ENCODE measurements at regions not wholly inside any gene's neighbourhood (a gene's known extent, or its start where the extent isn't known, plus 50 kb on each side); places are given as distances from the start of the nearest gene placed in this dataset.

DNA sequence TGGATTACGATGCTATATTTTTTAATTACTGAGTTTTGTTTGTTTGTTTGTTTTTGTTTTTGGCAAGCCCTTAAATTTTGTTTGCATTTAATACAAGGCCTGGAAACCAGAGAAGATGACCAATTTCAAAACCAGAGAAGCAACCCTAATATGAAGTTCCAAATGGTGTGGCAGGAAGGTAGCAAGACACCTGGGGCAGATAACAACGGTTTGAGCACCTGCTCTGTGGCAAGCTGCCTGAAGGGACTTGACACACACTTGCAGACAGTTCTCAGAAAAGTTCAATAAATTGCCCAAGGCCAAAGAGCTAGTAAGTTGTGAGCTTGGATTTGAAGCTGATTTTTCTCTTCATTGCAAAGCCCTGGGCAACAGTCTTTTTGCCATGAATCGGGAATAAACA is 151.2 kb upstream of the UBE2E1 start:
- no peaks in the 10 kb centered on the region for H3K36me3 ChIP-seq (ENCODE audit: control insufficient read depth, low read depth, low read length)
- peaks cover 12% of the 10 kb centered on the region for H3K4me1 ChIP-seq (ENCODE audit: control insufficient read depth, low read depth, low read length)
- no peak overlapping the region for H3K4me3 ChIP-seq (ENCODE audit: low read length)
- no peaks in the 10 kb centered on the region for H3K9me3 ChIP-seq (ENCODE audit: control insufficient read depth, low read depth, low read length)
- H3K27ac ChIP-seq (ENCODE audit: low read length): no peak overlapping the region
- no peaks in the 10 kb centered on the region for H3K27me3 ChIP-seq (ENCODE audit: control insufficient read depth, insufficient read depth, low read length)
- H3K9ac ChIP-seq (ENCODE audit: low read length): no peak overlapping the region

DNA sequence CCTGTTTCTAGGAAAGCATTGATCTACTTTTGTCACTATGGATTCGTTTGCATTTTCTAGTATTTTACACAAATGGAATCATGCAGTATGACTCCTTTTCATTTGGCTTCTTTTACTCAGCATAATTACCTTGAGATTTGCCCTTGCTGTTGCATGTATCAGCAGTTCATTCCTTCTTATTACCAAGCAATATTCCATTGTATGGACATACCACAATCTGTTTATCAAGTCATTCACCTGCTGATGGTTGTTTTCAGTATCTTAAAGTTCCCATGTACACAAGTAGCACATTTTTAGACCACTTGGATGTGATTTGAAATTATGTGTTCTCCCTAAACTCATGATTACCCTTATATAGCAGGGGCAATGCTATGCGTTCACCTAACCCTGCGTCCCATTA is 150.0 kb upstream of the UBE2E1 start:
- H3K4me1 ChIP-seq (ENCODE audit: control insufficient read depth, low read depth, low read length): peaks cover 1% of the 10 kb centered on the region
- no peak overlapping the region for H3K4me3 ChIP-seq (ENCODE audit: low read length)
- no peaks in the 10 kb centered on the region for H3K27me3 ChIP-seq (ENCODE audit: control insufficient read depth, insufficient read depth, low read length)
- H3K27ac ChIP-seq (ENCODE audit: low read length): no peak overlapping the region
- H3K9ac ChIP-seq (ENCODE audit: low read length): no peak overlapping the region
- no peaks in the 10 kb centered on the region for H3K9me3 ChIP-seq (ENCODE audit: control insufficient read depth, low read depth, low read length)
- H3K36me3 ChIP-seq (ENCODE audit: control insufficient read depth, low read depth, low read length): no peaks in the 10 kb centered on the region

DNA sequence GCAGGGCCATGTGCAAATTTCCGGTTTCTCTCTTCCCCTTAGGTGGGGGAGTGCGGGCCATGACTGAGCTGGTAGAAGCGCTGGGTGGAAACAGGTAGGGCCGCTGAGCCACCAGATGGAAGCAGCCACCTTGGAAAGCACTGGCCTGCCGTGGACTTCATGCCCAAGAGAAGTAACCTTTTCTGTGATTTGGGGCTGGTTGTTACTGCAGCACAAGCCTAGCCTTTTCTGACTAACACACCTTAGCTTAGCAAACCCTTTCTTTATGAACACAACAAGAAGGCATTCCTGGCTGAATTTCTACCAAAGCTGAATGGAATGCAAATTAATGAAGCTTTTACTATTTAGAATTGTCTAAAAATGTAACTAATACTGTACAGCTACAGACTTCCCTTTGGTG is 149.6 kb upstream of the UBE2E1 start:
- H3K4me1 ChIP-seq (ENCODE audit: control insufficient read depth, low read depth, low read length): no peaks in the 10 kb centered on the region
- no peak overlapping the region for H3K4me3 ChIP-seq (ENCODE audit: low read length)

DNA sequence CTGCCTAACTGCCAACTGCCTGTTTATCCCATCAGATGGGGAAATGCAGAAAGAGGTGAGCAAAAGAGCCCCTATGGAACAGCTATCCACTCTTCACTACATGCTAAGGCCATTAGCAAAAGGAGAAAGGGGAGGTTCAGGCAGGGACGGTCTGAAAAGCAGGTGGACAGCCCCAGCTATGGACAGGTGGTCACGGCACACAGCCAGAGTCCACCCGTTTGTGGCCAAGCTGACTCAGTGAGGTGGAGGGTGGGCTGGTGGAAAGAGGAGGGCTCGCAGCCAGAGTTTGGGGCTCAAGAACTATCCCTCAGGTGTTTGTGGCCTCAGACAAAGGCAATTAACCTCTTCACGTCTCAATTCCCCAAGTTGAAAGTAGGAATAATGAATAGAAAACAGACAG is 148.9 kb upstream of the UBE2E1 start:
- Histone ChIP-seq H3K9me3 (ENCODE audit: control insufficient read depth, low read depth, low read length) (no peaks in the 10 kb centered on the region), H3K27me3 (ENCODE audit: control insufficient read depth, insufficient read depth, low read length) (no peaks in the 10 kb centered on the region), H3K9ac (ENCODE audit: low read length) (no peak overlapping the region), H3K27ac (ENCODE audit: low read length) (no peak overlapping the region), H3K36me3 (ENCODE audit: control insufficient read depth, low read depth, low read length) (no peaks in the 10 kb centered on the region), H3K4me3 (ENCODE audit: low read length) (no peak overlapping the region), H3K4me1 (ENCODE audit: control insufficient read depth, low read depth, low read length) (no peaks in the 10 kb centered on the region)

More for the DNA sequence above, 149.6 kb upstream of the UBE2E1 start:
- H3K9me3 ChIP-seq (ENCODE audit: control insufficient read depth, low read depth, low read length): no peaks in the 10 kb centered on the region
- H3K36me3 ChIP-seq (ENCODE audit: control insufficient read depth, low read depth, low read length): no peaks in the 10 kb centered on the region
- no peak overlapping the region for H3K27ac ChIP-seq (ENCODE audit: low read length)
- no peaks in the 10 kb centered on the region for H3K27me3 ChIP-seq (ENCODE audit: control insufficient read depth, insufficient read depth, low read length)
- H3K9ac ChIP-seq (ENCODE audit: low read length): no peak overlapping the region

DNA sequence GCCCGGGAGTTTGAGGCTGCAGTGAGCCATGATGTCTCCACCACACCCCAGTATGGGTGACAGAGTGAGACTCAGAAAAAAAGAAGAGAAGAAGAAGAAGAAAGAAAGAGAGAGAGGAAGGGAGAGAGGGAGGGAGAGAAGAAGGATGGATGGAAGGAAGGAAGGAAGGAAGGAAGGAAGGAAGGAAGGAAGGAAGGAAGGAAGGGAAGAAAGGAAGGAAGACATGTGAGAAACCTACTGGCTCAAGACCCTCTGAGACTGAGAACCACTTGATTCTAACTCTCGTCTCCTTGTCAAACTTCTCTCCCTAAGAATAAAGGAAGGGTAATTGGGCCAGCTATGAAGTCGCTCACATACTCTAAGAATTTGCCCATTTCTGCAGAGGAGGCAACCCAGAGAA is 148.1 kb upstream of the UBE2E1 start:
- Histone ChIP-seq H3K27me3 (ENCODE audit: control insufficient read depth, insufficient read depth, low read length) (no peaks in the 10 kb centered on the region), H3K36me3 (ENCODE audit: control insufficient read depth, low read depth, low read length) (no peaks in the 10 kb centered on the region), H3K4me1 (ENCODE audit: control insufficient read depth, low read depth, low read length) (no peaks in the 10 kb centered on the region), H3K9ac (ENCODE audit: low read length) (no peak overlapping the region), H3K4me3 (ENCODE audit: low read length) (no peak overlapping the region), H3K9me3 (ENCODE audit: control insufficient read depth, low read depth, low read length) (no peaks in the 10 kb centered on the region), H3K27ac (ENCODE audit: low read length) (no peak overlapping the region)

DNA sequence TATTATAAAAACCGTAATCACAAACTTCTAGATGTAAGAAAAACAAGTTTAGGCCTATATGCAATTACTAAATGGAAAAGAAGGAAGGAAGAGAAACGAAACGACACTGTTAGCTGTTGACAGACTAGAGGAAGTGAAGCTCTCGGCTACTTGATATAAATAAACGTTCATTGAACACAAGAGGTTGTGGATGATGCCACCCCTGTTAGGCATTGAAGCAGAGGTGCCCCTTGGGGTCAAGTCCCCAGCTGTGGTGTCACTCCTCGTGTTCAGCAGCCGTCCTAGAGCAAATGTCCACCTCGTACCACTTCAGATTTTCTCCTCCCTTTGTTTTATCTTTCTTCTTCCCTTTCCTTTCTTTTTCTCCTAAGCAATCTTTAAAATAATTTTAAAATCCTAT is 146.5 kb upstream of the UBE2E1 start:
- H3K4me3 ChIP-seq (ENCODE audit: low read length): no peak overlapping the region
- H3K27ac ChIP-seq (ENCODE audit: low read length): no peak overlapping the region
- no peak overlapping the region for H3K9ac ChIP-seq (ENCODE audit: low read length)
- no peaks in the 10 kb centered on the region for H3K9me3 ChIP-seq (ENCODE audit: control insufficient read depth, low read depth, low read length)
- no peaks in the 10 kb centered on the region for H3K4me1 ChIP-seq (ENCODE audit: control insufficient read depth, low read depth, low read length)
- no peaks in the 10 kb centered on the region for H3K27me3 ChIP-seq (ENCODE audit: control insufficient read depth, insufficient read depth, low read length)
- no peaks in the 10 kb centered on the region for H3K36me3 ChIP-seq (ENCODE audit: control insufficient read depth, low read depth, low read length)

DNA sequence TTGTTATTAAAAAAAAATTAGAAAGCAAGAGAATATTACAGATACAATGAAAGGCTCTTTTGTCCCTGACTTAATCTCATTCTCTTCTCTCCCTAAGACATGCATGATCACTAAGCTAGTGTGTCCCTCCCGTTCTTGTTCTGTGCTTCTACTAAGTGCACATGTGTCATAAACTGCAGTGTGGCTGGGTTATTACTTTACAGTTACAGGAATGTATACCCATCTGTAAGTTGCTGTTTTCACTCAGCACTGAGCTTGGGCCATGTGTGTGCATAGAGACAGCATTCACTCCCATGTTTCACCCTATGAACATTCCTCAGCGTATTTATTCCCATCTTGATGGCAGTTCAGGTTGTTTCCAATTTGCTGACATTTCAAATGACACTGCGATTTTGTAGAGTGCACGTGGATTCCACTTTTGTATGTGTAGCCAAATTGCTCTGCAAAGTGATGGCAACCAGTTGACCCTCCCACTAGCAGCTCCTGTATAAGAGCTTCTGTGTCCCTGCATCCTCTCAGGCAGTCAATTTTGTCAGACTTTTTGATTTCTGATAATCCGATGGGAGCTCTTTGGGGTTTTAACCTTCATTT is 145.8 kb upstream of the UBE2E1 start:
- Histone ChIP-seq H3K9ac (ENCODE audit: low read length) (no peak overlapping the region), H3K4me3 (ENCODE audit: low read length) (no peak overlapping the region), H3K4me1 (ENCODE audit: control insufficient read depth, low read depth, low read length) (no peaks in the 10 kb centered on the region), H3K9me3 (ENCODE audit: control insufficient read depth, low read depth, low read length) (no peaks in the 10 kb centered on the region), H3K27ac (ENCODE audit: low read length) (no peak overlapping the region), H3K27me3 (ENCODE audit: control insufficient read depth, insufficient read depth, low read length) (no peaks in the 10 kb centered on the region), H3K36me3 (ENCODE audit: control insufficient read depth, low read depth, low read length) (no peaks in the 10 kb centered on the region)

DNA sequence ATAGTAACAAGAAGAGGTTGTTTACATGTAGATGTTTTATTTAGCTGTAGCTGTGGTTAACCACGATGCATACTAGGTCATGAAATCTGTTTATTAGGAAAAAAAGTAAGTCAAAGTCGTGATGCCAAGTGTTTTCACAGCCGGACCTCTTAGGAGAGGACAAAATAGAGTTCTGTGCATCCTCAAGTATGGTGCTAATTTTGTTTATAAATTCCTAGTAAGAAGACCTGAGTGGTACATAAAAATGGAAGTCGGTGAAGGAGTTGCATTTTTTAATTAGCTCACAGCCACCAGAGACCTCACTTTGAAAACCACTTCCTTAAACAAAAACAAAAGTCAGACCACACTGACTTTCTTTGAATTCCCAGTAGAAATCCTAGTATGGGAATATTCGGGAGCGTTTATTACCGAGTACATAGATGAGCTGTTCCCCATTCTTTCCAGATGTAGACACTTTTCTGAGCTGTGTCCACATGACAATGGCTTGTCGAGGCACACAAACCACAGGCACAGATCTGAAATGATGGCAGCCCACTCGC is 143.6 kb upstream of the UBE2E1 start:
- no peaks in the 10 kb centered on the region for H3K4me1 ChIP-seq (ENCODE audit: control insufficient read depth, low read depth, low read length)
- no peak overlapping the region for H3K27ac ChIP-seq (ENCODE audit: low read length)
- H3K4me3 ChIP-seq (ENCODE audit: low read length): no peak overlapping the region
- no peaks in the 10 kb centered on the region for H3K9me3 ChIP-seq (ENCODE audit: control insufficient read depth, low read depth, low read length)
- no peak overlapping the region for H3K9ac ChIP-seq (ENCODE audit: low read length)
- no peaks in the 10 kb centered on the region for H3K27me3 ChIP-seq (ENCODE audit: control insufficient read depth, insufficient read depth, low read length)
- no peaks in the 10 kb centered on the region for H3K36me3 ChIP-seq (ENCODE audit: control insufficient read depth, low read depth, low read length)

DNA sequence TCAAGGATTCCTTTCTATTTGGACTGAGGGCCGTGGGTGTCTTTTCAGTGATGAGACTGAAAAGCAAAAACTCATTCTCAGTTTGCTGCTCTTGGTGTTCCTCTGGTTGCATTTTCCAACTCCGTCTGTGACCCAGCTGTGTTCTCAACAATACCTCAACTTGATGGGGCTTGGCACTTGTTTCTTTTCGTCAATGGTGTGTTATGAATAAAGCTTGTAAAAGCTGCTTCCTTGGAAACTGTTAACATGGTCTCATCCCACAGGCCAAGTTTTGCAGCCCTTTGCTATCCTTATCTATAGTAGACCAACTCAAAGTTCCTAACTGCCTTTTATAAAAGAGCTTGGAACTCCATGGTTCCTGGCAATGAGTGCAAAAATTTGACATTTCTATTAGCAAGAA is 142.5 kb upstream of the UBE2E1 start:
- Histone ChIP-seq H3K27ac (ENCODE audit: low read length) (no peak overlapping the region), H3K27me3 (ENCODE audit: control insufficient read depth, insufficient read depth, low read length) (no peaks in the 10 kb centered on the region), H3K9ac (ENCODE audit: low read length) (no peak overlapping the region), H3K4me1 (ENCODE audit: control insufficient read depth, low read depth, low read length) (peaks cover 2% of the 10 kb centered on the region), H3K4me3 (ENCODE audit: low read length) (no peak overlapping the region), H3K9me3 (ENCODE audit: control insufficient read depth, low read depth, low read length) (no peaks in the 10 kb centered on the region), H3K36me3 (ENCODE audit: control insufficient read depth, low read depth, low read length) (no peaks in the 10 kb centered on the region)

DNA sequence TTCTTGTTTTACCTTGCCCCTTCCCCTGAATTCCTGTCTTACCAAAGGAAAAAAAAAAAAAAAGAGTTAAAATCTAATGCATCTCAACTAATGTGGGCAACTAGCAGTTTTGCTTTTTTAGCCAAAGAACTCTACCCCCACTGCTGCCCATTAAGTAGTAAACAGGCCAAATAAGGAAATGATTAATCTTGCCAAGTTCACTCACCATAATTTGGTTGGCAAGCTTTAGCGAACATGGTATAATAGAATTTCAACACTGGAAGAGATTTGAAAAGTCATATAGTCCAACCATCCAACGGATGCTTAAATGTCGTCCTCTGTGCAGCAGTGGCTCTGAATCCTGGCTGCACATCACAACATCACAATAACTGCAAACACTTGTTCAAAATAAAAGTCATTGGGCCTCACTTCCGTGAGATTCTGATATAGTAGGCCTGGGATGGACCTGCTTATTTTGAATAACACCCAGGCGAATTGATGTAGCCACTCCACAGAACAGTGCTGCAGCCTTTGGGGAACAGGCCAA is 142.0 kb upstream of the UBE2E1 start:
- no peak overlapping the region for H3K4me3 ChIP-seq (ENCODE audit: low read length)
- peaks cover 6% of the 10 kb centered on the region for H3K4me1 ChIP-seq (ENCODE audit: control insufficient read depth, low read depth, low read length)
- H3K27me3 ChIP-seq (ENCODE audit: control insufficient read depth, insufficient read depth, low read length): no peaks in the 10 kb centered on the region
- H3K9me3 ChIP-seq (ENCODE audit: control insufficient read depth, low read depth, low read length): no peaks in the 10 kb centered on the region
- no peaks in the 10 kb centered on the region for H3K36me3 ChIP-seq (ENCODE audit: control insufficient read depth, low read depth, low read length)
- no peak overlapping the region for H3K9ac ChIP-seq (ENCODE audit: low read length)
- no peak overlapping the region for H3K27ac ChIP-seq (ENCODE audit: low read length)

DNA sequence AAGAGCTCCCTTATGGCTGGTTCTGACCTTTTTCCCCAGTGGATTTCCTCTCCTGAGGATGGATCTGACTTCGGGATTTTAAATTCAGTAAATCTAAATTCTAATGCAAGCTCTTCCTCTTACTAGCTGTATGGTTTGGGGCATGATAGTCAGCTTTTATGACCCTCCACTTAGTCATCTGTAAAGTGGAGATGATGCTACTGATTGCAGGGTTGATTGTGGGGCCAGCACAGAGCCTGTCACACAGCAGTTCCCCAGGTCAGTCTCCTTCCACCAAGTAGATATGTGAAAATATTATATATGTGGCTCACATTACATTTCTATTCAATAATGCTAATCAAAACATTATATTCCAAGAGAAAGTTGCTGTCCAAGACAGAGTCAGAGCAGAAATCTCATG is 141.3 kb upstream of the UBE2E1 start:
- H3K9me3 ChIP-seq (ENCODE audit: control insufficient read depth, low read depth, low read length): no peaks in the 10 kb centered on the region
- no peak overlapping the region for H3K27ac ChIP-seq (ENCODE audit: low read length)
- H3K27me3 ChIP-seq (ENCODE audit: control insufficient read depth, insufficient read depth, low read length): no peaks in the 10 kb centered on the region
- peaks cover 6% of the 10 kb centered on the region for H3K4me1 ChIP-seq (ENCODE audit: control insufficient read depth, low read depth, low read length)
- no peak overlapping the region for H3K4me3 ChIP-seq (ENCODE audit: low read length)
- H3K36me3 ChIP-seq (ENCODE audit: control insufficient read depth, low read depth, low read length): no peaks in the 10 kb centered on the region
- no peak overlapping the region for H3K9ac ChIP-seq (ENCODE audit: low read length)

DNA sequence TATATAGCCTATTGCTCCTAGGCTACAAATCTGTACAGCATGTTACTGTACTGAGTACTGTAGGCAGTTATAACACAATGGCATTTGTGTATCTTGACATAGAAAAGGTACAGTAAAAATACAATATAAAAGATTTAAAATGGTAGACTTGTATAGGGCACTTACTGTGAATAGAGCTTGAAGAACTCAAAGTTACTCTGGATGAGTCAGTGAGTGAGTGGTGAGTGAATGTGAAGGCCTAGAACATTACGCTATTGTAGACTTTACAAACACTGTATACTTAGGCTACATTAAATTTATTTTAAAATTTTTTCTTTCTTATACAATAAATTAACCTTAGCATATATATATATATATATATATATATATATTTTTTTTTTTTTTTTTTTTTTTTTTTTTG is 140.0 kb upstream of the UBE2E1 start:
- H3K9me3 ChIP-seq (ENCODE audit: control insufficient read depth, low read depth, low read length): no peaks in the 10 kb centered on the region
- no peaks in the 10 kb centered on the region for H3K27me3 ChIP-seq (ENCODE audit: control insufficient read depth, insufficient read depth, low read length)
- H3K4me3 ChIP-seq (ENCODE audit: low read length): no peak overlapping the region
- no peak overlapping the region for H3K27ac ChIP-seq (ENCODE audit: low read length)
- peaks cover 6% of the 10 kb centered on the region for H3K4me1 ChIP-seq (ENCODE audit: control insufficient read depth, low read depth, low read length)
- no peak overlapping the region for H3K9ac ChIP-seq (ENCODE audit: low read length)
- no peaks in the 10 kb centered on the region for H3K36me3 ChIP-seq (ENCODE audit: control insufficient read depth, low read depth, low read length)

All from iPS-18a (cell line).